A172 (cell line): ENCODE measurements at regions not wholly inside any gene's neighbourhood (a gene's known extent, or its start where the extent isn't known, plus 50 kb on each side); places are given as distances from the start of the nearest gene placed in this dataset.
"Not testable (repeated sequence)": the region's sequence is repeated elsewhere in the genome, so short reads cannot be mapped to it uniquely, and the experiment has no call there.

Source experiments
- DNase-seq: peaks from one replicate; pipeline ENCODE4 v3.0.0-alpha.2; 2015; ENCODE audit warnings: low spot score

DNA sequence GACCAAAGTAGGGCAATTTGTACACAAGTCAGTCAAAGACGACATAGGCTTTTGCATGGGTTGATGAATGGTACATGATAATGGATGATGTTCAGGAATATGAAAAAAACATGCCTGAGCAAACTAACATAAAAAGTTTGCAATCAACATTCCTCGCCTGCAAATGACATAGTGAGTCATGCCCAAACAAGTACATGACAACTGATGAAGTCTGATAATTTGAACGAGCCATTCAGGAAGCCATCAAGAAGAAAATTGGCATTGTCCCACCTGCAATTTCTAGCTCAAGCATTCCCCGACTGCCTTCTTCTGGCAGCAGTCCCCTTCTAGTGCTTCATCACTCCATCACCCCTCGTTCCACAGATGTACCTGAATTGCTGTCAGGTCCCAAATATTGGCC lies 118.4 kb upstream of the NR5A2 start:
- DNase-seq = peak; percentile 35

DNA sequence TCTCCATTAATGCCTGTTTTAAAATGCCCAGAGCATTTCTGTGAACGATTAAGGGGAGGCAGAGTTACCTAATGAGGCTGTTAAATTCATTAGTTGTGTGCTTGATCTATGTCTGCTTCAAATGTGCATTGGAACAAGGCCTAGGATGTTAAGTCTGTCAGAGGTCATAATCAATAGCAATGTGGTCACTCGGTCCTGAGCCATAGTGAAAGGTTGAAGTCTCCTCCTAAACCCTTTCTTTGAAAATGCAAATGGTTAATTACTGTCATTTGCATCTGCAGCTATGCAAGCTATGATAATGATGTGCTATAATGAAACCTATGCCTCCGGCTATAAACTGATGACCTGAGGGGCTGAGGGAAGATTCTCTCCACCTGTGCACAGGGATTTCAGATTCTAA lies 114.2 kb upstream of the NR5A2 start:
- DNase-seq = no peak

DNA sequence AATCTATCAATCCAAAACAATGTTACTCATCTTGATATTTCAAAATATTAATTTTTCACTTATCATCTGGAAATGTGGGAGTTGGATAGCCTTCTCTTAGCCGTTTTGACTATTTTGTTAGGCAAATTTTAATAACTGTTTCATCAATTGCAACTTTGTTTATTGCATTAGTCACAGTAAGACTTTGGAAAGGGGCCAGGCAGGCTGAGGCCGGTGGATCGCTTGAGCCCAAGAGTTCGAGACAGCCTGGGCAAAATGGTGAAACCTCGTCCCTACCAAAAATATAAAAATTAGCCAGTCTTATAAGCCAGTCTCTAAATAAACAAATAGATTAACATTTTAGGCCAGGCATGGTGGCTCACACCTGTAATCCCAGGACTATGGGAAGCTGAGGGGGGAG lies 113.0 kb upstream of the NR5A2 start:
- no peak for DNase-seq

DNA sequence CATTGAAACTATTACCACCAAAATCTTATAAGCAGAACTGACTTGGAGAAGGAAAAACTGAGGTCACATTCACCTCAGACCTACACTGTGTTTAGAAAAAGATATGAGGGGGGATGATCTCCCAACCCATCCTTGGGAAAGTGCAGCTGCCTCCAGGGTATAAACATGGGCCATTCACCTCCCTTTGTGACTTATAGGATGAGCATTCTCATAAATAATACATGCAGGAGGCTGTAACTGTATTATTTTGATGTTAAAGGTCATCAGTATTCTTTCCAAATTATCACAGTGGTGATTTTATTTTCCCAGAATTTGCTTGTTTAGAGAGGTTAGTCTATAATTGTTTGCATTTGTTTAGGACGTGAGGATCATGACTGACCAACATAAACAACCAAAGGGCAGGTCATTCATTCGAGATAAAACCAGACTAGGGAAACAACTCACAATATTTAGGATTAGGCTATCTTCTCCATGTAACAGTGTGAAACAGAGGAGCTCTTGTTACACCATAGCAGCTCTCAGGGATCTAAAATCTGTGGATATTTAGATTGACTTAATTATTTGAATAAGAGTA lies 109.2 kb upstream of the NR5A2 start:
- no peak for DNase-seq

DNA sequence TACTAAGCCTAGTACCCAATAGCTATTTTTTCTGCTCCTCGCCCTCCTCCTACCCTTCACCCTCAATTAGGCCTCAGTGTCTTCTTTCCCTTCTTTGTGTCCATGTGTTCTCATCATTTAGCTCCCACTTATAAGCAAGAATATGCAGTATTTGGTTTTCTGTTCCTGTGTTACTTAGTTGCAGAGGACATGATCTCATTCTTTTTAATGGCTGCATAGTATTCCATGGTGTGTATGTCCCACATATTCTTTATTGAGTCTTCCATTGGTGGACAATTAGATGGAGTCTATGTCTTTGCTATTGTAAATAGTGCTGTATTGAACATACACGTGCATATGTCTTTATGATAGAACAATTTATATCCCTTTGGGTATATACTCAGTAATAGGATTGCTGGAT lies 106.9 kb upstream of the NR5A2 start:
- no peak for DNase-seq

DNA sequence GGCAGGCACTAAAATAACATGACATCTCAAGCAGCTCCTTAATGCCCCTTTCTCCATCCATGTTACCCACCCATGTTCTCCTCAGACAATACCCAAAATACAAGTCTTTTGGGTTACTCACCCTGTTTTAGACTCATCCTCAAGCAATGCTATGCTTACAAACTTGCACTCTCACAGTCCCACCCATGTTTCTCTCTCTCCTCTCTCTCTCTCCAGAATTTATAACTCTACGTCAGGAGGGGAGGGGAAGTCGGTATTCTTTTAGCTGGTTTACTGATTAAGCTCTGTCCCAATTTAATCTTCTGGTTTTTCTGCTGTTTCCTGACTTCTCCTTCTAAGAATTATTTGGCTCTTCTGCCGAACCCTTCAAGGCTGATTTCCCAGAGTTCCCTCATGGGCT lies 98.0 kb upstream of the NR5A2 start:
- no peak for DNase-seq

DNA sequence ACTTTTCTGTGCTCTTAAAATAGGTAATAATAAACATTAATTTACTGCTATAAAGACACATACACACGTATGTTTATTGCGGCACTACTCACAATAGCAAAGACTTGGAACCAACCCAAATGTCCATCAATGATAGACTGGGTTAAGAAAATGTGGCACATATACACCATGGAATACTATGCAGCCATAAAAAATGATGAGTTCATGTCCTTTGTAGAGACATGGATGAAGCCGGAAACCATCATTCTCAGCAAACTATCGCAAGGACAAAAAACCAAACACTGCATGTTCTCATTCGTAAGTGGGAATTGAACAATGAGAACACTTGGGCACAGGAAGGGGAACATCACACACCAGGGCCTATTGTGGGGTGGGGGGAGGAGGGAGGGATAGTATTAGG lies 97.4 kb upstream of the NR5A2 start:
- DNase-seq = not testable (repeated sequence)

DNA sequence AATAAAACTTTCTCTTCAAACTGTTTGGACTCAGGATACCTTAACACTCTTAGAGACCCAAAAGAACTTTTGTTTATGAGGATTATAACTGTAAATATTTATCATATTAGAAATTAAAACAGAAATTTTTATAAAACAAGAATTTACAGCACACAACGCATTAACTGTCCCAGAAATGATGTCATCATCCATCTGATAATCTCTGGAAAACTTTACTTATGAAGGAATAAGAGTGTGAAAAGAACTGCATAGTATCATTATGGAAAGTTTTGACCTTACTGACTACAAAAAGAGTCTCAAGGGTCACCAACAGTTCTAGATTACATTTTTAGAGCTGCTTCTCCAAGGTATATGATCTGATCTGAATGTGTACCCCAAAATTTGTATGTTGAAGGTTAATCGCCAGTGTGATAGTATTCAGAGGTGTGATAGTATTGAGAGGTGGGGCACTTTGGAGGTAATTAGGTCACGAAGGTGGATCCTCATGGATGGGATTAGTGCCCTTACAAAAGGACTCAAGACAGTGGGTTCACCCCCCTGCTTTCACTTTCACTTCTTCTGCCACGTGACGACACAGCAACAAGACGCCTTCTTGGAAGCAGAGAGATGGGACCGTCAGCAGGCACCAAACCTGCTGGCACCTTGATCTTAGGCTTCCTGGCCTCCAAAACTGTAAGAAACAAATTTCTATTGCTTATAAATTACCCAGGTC lies 95.7 kb upstream of the NR5A2 start:
- DNase-seq = peak; percentile 35

DNA sequence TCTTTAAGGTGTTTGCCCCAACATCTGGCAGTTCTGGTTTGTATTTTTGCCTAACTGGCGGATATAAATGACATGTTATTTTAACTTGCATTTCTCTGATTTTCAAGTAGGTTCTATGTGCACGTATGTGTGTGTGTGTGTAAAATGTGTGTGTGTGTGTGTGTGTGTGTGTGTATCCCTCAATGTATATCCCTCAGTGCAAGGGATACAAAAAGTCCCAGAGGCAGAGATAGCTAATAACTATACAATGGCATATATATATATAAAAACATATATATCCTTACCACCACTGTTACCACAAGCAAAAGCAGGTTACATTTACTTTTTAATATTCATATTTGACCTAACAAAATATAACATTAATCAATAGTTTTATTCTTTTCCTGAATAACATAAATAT lies 95.0 kb upstream of the NR5A2 start:
- DNase-seq = no peak

DNA sequence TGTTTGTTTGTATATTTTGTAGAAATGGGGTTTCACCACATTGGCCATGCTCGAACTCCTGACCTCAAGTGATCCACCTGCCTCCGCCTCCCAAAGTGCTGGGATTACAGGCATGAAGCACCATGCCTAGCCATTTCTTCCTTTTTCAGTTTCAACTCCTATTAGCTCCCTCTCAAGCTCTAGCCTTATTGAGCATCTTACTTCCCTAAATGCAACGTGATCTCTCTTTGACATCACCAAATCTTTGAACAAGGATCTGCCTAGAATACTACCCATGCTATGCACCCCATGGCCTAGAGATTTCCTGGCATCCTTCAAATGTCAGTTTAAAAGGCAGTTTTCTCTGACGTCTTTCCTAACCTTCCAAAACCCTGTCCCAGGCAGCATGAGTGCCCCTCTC lies 91.1 kb upstream of the NR5A2 start:
- DNase-seq = no peak

DNA sequence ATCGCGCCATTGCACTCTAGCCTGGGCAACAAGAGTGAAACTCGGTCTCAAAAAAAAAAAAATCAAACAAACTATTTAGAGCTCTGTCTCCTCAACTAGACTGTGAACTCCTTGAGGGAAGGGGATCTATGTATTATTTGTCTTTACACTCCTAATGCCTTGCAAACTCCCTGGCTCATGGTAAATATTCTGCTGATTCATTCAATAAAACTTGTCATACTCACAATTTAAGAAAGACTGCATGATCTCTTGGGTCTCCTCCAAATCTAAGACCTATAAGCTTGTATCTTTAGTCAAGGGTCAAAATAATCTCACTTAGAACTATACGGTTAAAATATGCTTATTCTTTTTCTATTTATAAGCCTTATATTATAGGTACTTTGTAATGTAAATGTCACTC lies 90.3 kb upstream of the NR5A2 start:
- DNase-seq = no peak

DNA sequence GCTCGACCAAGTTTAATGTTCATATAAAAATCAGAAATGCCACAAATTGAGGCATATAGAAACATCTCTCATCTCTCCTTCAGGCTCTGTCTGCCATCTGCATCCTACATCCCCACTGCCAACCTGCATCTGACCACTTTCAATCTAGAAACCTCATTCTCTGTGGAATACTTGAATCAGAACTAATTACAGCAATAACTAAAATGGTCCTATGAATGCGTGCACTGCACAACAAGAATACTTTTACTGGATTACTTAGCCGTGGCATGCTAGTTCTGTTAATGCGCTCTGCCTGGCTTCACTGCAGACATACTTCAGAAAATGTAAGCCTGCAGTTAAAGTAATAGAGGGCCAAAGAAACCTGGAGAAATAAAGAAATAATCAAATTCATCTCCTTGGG lies 89.8 kb upstream of the NR5A2 start:
- DNase-seq = no peak

DNA sequence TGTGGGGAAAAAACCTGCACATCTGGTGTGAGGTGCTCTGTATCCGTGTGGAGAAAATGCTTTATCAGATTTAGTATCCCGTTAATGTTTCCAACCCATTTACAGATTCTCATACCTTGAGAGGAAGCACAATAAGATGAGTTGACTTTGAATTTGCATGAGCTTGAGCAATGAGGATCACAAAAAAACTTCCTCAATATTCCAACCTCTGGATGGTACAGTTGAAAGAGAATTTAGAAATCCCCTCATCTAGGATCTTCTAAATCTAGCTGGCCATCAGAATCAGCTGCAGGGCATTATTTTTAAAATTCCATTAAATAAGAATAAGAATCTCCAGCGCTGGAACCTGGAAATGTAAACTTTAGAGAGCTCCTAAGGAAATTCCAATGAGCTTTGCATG lies 82.5 kb upstream of the NR5A2 start:
- no peak for DNase-seq

DNA sequence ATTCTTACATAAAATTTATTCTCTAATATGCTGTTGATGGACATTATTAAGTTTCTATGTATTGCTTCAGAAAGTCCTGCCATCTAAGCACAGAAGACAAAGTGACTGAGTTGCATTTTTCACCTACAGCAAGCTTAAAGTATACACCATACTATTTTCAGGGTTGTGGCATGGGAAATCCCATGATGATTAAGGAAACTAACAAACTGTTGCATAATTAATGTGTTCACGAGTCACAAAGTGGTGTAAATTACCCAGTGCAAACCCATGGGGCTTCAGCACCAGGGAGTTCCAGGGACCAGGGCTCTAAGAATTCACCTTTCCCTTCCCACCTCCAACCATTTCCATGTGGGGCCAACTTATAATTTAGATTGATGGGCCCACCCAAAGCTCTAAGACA lies 81.9 kb upstream of the NR5A2 start:
- no peak for DNase-seq

DNA sequence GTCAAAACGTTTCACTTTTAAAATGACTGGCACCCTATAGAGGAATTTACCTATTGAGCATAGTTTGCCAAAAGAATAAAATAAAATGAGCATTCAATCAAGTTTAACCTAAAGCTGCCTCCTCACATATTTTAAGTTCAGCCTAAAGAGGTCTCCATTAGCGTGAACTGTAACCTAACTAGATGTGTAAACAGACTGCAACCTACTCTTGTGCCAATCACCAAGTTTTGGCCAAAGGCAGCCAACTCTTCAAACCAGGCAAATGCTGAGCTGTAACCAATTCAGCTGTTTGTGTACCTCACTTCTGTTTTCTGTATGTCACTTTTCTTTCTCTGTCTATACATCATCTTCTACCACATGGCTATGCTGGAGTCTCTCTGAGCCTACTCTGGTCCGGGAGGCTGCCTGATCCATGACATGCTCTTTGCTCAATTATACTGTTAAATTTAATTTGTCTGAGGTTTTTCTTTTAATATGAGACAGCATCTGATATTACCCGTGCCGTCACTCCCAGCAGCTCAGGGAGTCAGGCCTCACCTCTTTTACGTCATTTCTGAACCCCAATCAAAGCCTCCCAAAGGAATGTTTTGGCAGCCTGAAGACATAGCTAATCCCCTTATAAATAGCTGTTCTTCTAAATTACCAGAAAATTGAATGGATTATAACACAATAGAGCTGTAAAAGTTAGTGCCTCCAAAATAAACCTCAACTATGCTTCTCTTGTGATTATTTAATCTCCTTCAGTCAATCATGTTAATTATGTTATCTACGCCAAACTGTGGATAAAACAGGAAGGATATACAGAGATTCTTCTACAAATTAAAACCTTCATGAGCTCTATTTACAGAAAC lies 81.0 kb upstream of the NR5A2 start:
- DNase-seq = no peak

DNA sequence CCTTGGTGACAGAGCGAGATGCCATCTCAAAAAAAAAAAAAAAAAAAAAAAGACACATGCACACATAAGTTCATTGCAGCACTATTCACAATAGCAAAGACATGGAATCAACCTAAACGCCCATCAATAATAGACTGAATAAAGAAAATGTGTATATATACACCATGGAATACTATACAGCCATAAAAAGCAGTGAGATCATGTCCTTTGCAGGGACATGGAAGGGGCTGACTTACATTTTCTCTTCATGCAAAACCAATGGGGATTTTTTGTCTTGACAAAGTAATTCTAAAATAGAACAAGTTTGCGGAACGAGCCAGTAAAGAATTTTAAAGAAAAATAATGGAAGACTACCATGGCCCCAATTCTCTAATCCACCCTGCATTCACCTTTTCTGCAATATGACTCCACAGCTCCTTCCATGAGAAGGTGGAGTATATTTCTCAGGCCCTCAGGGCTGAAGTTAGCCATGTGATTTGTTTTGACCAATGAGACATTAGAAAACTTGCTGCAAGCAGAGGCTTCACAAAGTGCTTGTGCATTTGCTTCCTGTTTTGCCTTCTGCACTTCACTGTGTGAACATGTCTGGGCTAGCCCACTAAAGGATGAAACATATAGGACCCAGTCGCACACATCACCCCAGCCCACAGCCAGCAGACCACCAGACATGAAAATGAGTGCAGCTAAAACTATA lies 78.8 kb upstream of the NR5A2 start:
- peak; percentile 25 for DNase-seq

DNA sequence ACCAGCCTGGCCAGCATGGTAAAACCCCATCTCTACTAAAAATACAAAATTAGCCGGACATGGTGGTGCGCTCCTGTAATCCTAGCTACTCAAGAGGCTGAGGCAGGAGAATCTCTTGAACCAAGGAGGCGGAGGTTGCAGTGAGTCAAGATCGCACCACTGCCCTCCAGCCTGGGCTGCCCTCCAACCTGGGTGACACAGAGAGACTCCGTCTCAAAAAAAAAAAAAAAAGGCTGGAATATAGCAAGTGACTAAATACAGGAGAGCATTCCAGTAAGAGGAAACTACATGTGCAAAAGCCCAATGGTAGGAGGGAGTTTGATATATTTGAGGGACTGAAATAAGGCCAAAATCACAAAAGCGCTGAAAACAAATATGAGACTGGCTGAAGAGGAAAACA lies 76.5 kb upstream of the NR5A2 start:
- not testable (repeated sequence) for DNase-seq

DNA sequence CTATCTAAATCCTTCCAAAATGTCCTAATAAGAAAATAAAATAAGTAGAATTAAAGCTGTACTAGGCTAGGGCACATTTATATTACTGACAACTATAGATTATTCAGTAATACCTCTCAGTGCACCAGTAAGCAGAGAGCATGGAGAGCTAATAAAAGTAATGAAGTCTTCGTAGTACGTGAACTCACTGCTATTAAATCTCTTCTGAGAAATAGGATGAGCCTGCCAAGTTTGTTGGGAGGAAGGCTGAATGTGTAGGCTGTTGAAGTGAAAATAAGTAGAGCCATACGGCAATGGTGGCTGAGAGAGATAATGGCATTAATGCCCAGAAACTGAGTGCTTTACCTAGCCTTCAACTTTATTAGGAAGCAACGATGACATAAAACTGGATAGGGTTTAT lies 73.9 kb upstream of the NR5A2 start:
- DNase-seq = no peak

DNA sequence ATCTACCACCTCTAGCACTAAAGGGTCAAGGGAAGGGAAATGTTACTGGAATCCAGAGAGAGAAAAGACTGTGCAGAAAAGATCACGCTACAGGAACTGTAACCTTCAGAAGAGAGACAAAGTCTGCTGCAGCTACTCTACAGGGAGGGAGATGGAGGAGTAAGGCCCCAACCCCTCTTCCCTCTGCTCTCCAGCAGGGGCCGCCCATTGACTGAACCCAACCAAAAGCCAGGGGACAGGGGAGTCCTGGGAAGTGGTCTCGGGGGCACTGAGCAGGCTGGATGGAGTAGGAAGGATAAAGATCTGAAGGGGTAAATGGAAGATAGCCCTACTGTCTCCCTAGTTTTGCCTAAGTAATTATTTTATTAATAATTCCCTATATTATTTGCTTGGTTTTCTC lies 72.8 kb upstream of the NR5A2 start:
- no peak for DNase-seq

DNA sequence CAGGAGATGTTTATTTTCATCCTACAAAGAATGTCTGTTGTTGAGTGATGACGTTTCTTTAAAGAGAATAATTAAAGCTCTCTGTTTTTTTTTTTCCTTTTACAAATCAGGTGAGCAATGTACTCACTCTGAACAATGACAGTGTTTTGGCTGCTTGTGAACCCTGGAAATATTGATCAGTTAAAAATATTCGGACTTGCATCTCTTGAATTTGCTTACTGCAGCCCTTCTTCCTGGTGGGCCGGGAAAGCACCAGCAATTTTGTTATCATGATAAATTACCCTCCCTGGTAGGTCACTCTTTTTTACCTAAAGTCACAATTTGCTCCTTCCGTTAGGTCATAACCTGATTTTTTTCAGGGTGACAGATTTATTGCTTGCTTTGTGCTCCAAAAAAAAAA lies 72.3 kb upstream of the NR5A2 start:
- no peak for DNase-seq

DNA sequence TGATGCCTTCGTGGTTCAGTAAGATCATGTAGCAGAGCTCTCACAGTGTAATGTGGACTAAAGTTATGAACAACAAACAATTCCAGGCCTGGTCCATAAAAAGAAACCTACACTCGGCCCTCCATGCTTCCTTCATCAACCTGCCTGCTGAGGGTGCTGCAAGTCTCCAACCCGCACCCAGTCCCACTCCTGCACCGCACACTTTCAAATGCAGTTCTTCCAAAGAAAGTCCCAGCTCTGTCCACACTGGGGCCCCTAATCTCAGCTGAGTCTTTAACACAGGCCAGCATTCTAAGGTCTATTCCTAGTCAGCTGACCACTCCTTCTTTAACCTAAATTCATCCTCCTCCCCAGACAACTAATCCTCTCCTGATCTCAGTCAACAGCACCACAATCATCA lies 71.5 kb upstream of the NR5A2 start:
- DNase-seq = no peak

DNA sequence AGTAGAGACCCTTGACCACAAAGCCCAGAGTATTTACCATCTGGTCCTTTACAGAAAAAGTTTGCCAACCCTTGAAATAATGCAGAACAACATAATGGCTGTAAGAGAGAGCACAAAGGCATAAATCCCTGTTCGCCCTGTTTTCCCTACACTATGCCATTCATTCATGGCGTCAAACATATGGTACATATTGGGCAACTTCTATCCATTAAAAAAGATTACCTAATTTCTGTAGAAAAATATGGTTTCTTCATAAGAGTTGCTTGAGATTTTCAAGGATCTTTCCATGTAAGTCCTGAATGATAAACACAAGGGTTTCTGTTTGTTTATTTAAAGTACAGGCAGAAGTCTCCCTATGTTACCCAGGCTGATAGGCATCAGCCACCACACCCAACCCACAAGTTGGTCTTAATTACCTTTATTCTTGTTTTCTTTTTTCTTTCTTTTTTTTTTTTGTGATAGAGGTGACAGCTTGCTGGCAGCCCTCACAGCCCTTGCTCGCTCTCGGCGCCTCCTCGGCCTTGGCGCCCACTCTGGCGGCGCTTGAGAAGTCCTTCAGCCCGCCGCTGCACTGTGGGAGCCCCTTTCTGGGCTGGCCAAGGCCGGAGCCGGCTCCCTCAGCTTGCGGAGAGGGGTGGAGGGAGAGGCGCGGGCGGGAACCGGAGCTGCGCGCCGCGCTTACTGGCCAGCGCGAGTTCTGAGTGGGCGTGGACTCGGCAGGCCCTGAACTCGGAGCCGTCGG lies 68.3 kb upstream of the NR5A2 start:
- no peak for DNase-seq
